Esophagus muscularis mucosa (tissue), 4 donors: ENCODE measurements at regions not wholly inside any gene's neighbourhood (a gene's known extent, or its start where the extent isn't known, plus 50 kb on each side); places are given as distances from the start of the nearest gene placed in this dataset.

Experiments used
- EP300 ChIP-seq: sonication (generic); formaldehyde crosslinking; IDR thresholded peaks from one replicate; pipeline ENCODE4 v1.6.1; 2017; ENCODE audit warnings: antibody characterized with exemption
- POLR2A ChIP-seq: fragments of 450-650 bp; IDR thresholded peaks from one replicate; pipeline ENCODE4 v1.6.1; 2017; ENCODE audit warnings: antibody characterized with exemption, moderate library complexity, mild to moderate bottlenecking, low read depth
- POLR2AphosphoS5 ChIP-seq, 2 donors: sonication (generic); formaldehyde crosslinking; IDR thresholded peaks; one replicate each; pipeline ENCODE4 v1.6.1; 2017; ENCODE audit warnings: antibody characterized with exemption in 2 of 2
- TF ChIP-seq, protein P1 (sequence below), 3 experiments: fragments of 200-600 bp in 2 of 3; fragments of 450-650 bp in 1 of 3; sonication (generic) in 2 of 3; IDR thresholded peaks; one replicate each; pipeline ENCODE4 v1.5.1; 2017 to 2019; ENCODE audit warnings: antibody characterized with exemption in 3 of 3, mild to moderate bottlenecking in 2 of 3, moderate library complexity in 1 of 3

DNA sequence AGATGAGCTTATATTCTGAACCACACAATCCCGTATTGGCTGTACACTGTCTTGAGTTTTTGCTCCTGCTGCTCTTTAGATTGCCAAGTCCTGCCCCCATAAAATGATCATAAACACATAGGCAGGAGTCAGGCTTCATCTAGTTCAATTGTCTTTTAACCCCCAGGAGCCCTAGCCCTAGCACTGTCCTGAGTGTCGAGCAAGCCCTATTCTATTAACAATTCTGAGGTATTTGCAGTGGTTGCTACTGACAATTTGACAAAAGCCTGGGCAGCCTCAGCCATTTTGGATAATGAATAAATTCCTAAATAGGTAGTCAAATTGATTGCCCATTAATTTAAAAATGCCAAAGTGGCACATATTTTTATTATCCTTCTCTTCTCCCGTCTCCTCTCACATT, 257.2 kb downstream of the YTHDC2 start:
- TF ChIP-seq, protein P1, sequence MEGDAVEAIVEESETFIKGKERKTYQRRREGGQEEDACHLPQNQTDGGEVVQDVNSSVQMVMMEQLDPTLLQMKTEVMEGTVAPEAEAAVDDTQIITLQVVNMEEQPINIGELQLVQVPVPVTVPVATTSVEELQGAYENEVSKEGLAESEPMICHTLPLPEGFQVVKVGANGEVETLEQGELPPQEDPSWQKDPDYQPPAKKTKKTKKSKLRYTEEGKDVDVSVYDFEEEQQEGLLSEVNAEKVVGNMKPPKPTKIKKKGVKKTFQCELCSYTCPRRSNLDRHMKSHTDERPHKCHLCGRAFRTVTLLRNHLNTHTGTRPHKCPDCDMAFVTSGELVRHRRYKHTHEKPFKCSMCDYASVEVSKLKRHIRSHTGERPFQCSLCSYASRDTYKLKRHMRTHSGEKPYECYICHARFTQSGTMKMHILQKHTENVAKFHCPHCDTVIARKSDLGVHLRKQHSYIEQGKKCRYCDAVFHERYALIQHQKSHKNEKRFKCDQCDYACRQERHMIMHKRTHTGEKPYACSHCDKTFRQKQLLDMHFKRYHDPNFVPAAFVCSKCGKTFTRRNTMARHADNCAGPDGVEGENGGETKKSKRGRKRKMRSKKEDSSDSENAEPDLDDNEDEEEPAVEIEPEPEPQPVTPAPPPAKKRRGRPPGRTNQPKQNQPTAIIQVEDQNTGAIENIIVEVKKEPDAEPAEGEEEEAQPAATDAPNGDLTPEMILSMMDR (IDR thresholded peaks at IDR 0.05), result no peak
- TF ChIP-seq POLR2A (no peak), POLR2AphosphoS5 (IDR thresholded peaks at IDR 0.05) (no peak), EP300 (no peak)
